ENCODE measurements at regions not wholly inside any gene's neighbourhood (a gene's known extent, or its start where the extent isn't known, plus 50 kb on each side); places are given as distances from the start of the nearest gene placed in this dataset.

- no peak for DNase-seq (ENCODE audit: low spot score in 2 of 2)
- Histone ChIP-seq H3K4me3 (no peak overlapping the region), H3K36me3 (no peaks in the 10 kb centered on the region), H3K9me3 (no peaks in the 10 kb centered on the region), H3K27me3 (no peaks in the 10 kb centered on the region), H3K27ac (no peak overlapping the region), H3K4me1 (no peaks in the 10 kb centered on the region)
- intact Hi-C loops (cut with DNase I): loop anchor here (10.0 kb wide), 1 partner anchor 574 kb away; no protein-coding TSS in a partner anchor
- no peak for TF ChIP-seq CTCF (IDR thresholded peaks at IDR 0.05)
Observed at GRCh38 chr2:168340931-168341330, 93.5 kb upstream of the STK39 start.

GRCh38 chr2:168343586-168343985 is 96.2 kb upstream of the STK39 start:
- no peak for TF ChIP-seq CTCF (IDR thresholded peaks at IDR 0.05)
- DNase-seq (ENCODE audit: low spot score in 2 of 2): no peak
- H3K4me3 ChIP-seq: no peak overlapping the region
- H3K27ac ChIP-seq: no peak overlapping the region
- no peaks in the 10 kb centered on the region for H3K36me3 ChIP-seq
- H3K27me3 ChIP-seq: no peaks in the 10 kb centered on the region
- intact Hi-C loops (cut with DNase I): loop anchor here (10.0 kb wide), 1 partner anchor 571 kb away; no protein-coding TSS in a partner anchor
- H3K9me3 ChIP-seq: no peaks in the 10 kb centered on the region
- no peaks in the 10 kb centered on the region for H3K4me1 ChIP-seq

GRCh38 chr2:168344706-168345105 is 97.3 kb upstream of the STK39 start:
- H3K27me3 ChIP-seq: no peaks in the 10 kb centered on the region
- H3K9me3 ChIP-seq: no peaks in the 10 kb centered on the region
- no peak for TF ChIP-seq CTCF (IDR thresholded peaks at IDR 0.05)
- intact Hi-C loops (cut with DNase I): loop anchor here (5.0 to 10.0 kb wide), 2 partner anchors 363 to 570 kb away; no protein-coding TSS in a partner anchor
- no peaks in the 10 kb centered on the region for H3K36me3 ChIP-seq
- no peaks in the 10 kb centered on the region for H3K4me1 ChIP-seq
- DNase-seq (ENCODE audit: low spot score in 2 of 2): no peak
- H3K27ac ChIP-seq: no peak overlapping the region
- H3K4me3 ChIP-seq: no peak overlapping the region

GRCh38 chr2:168345601-168346000 is 98.2 kb upstream of the STK39 start:
- Histone ChIP-seq H3K4me3 (no peak overlapping the region), H3K27ac (no peak overlapping the region), H3K27me3 (no peaks in the 10 kb centered on the region), H3K9me3 (no peaks in the 10 kb centered on the region), H3K36me3 (no peaks in the 10 kb centered on the region), H3K4me1 (no peaks in the 10 kb centered on the region)
- no peak for TF ChIP-seq CTCF (IDR thresholded peaks at IDR 0.05)
- intact Hi-C loops (cut with DNase I): loop anchor here (5.0 to 10.0 kb wide), 2 partner anchors 362 to 569 kb away; no protein-coding TSS in a partner anchor
- DNase-seq (ENCODE audit: low spot score in 2 of 2): no peak

GRCh38 chr2:168346725-168347477 is 99.5 kb upstream of the STK39 start:
- peak; percentile 74 to 81 (median 78) for TF ChIP-seq CTCF (IDR thresholded peaks at IDR 0.05)
- no peak overlapping the region for H3K27ac ChIP-seq
- no peaks in the 10 kb centered on the region for H3K4me1 ChIP-seq
- intact Hi-C loops (cut with DNase I): loop anchor here (2.0 to 10.0 kb wide), 4 partner anchors 340 to 568 kb away; no protein-coding TSS in a partner anchor
- no peaks in the 10 kb centered on the region for H3K36me3 ChIP-seq
- no peaks in the 10 kb centered on the region for H3K9me3 ChIP-seq
- H3K4me3 ChIP-seq: peak overlapping the region; percentile 46 to 70
- peak in 1 of 2 donors; percentile 73 for DNase-seq (ENCODE audit: low spot score in 2 of 2)
- no peaks in the 10 kb centered on the region for H3K27me3 ChIP-seq

Data from ascending aorta (tissue), 2 donors.